Right renal cortex interstitium (tissue), 3 donors: ENCODE measurements at regions not wholly inside any gene's neighbourhood (a gene's known extent, or its start where the extent isn't known, plus 50 kb on each side); places are given as distances from the start of the nearest gene placed in this dataset.
A peak's percentile ranks its signal among the peaks of the same experiment; 100 is the strongest.

Experiments used
- DNase-seq, 3 donors: peaks; one replicate each; pipeline ENCODE4 v3.0.0-alpha.2; 2013; ENCODE audit warnings: low read depth in 3 of 3, low spot score in 2 of 3

- no peak for DNase-seq
Observed at GRCh38 chr2:7974936-7975335, 706.9 kb upstream of the ID2 start.

GRCh38 chr2:7976206-7976605 lies 705.6 kb upstream of the ID2 start:
- DNase-seq = no peak

- peak; percentile 41 to 72 (median 49) for DNase-seq
Observed at GRCh38 chr2:7977981-7978380, 703.9 kb upstream of the ID2 start.

GRCh38 chr2:7982054-7982453 lies 699.8 kb upstream of the ID2 start:
- no peak for DNase-seq

GRCh38 chr2:7983451-7983850 lies 698.4 kb upstream of the ID2 start:
- DNase-seq = no peak

- no peak for DNase-seq
Observed at GRCh38 chr2:7983912-7984311, 697.9 kb upstream of the ID2 start.

- DNase-seq = no peak
Observed at GRCh38 chr2:7984693-7985353, 697.0 kb upstream of the ID2 start.

GRCh38 chr2:7986431-7986830 lies 695.4 kb upstream of the ID2 start:
- DNase-seq = no peak

- DNase-seq = no peak
Observed at GRCh38 chr2:7987992-7988391, 693.9 kb upstream of the ID2 start.

GRCh38 chr2:7988440-7988839 lies 693.4 kb upstream of the ID2 start:
- DNase-seq = no peak

GRCh38 chr2:7989823-7990222 lies 692.0 kb upstream of the ID2 start:
- DNase-seq = no peak

- no peak for DNase-seq
Observed at GRCh38 chr2:7992612-7993602, 688.9 kb upstream of the ID2 start.

- DNase-seq = no peak
Observed at GRCh38 chr2:7994397-7994951, 687.4 kb upstream of the ID2 start.

GRCh38 chr2:7997279-7997678 lies 684.6 kb upstream of the ID2 start:
- no peak for DNase-seq

GRCh38 chr2:7999683-8000476 lies 682.0 kb upstream of the ID2 start:
- DNase-seq = no peak

GRCh38 chr2:8000870-8001269 lies 681.0 kb upstream of the ID2 start:
- no peak for DNase-seq

- no peak for DNase-seq
Observed at GRCh38 chr2:8002765-8003393, 679.0 kb upstream of the ID2 start.

- DNase-seq = peak in 1 of 3 donors; percentile 23
Observed at GRCh38 chr2:8003462-8004075, 678.3 kb upstream of the ID2 start.

GRCh38 chr2:8004250-8004681 lies 677.6 kb upstream of the ID2 start:
- DNase-seq = no peak

- no peak for DNase-seq
Observed at GRCh38 chr2:8006181-8006580, 675.7 kb upstream of the ID2 start.
